ENCODE measurements at regions not wholly inside any gene's neighbourhood (a gene's known extent, or its start where the extent isn't known, plus 50 kb on each side); places are given as distances from the start of the nearest gene placed in this dataset.

GRCh38 chr12:77319166-77319565, 253.8 kb upstream of the E2F7 start:
- DNase-seq (no peak), ATAC-seq (no peak)
- Histone ChIP-seq H3K9me3 (no peaks in the 10 kb centered on the region), H3K4me3 (no peak overlapping the region), H3K27me3 (ENCODE audit: low read depth) (peaks cover 6% of the 10 kb centered on the region), H3K27ac (no peak overlapping the region), H3K36me3 (no peaks in the 10 kb centered on the region), H3K4me1 (no peaks in the 10 kb centered on the region)
- no peak for TF ChIP-seq CTCF (IDR thresholded peaks at IDR 0.05)
- intact Hi-C loops (cut with DNase I): no loop called here

- DNase-seq (no peak), ATAC-seq (no peak)
- H3K4me1 ChIP-seq: no peaks in the 10 kb centered on the region
- TF ChIP-seq CTCF (IDR thresholded peaks at IDR 0.05): no peak
- H3K27me3 ChIP-seq (ENCODE audit: low read depth): no peaks in the 10 kb centered on the region
- H3K27ac ChIP-seq: no peak overlapping the region
- no peaks in the 10 kb centered on the region for H3K36me3 ChIP-seq
- H3K4me3 ChIP-seq: no peak overlapping the region
- intact Hi-C loops (cut with DNase I): no loop called here
- no peaks in the 10 kb centered on the region for H3K9me3 ChIP-seq
These were observed 250.0 kb upstream of the E2F7 start for GRCh38 chr12:77315407-77315806.

- ATAC-seq (no peak), DNase-seq (no peak)
- H3K4me3 ChIP-seq: no peak overlapping the region
- no peaks in the 10 kb centered on the region for H3K27me3 ChIP-seq (ENCODE audit: low read depth)
- no peaks in the 10 kb centered on the region for H3K9me3 ChIP-seq
- intact Hi-C loops (cut with DNase I): no loop called here
- no peak for TF ChIP-seq CTCF (IDR thresholded peaks at IDR 0.05)
- no peaks in the 10 kb centered on the region for H3K4me1 ChIP-seq
- no peak overlapping the region for H3K27ac ChIP-seq
- H3K36me3 ChIP-seq: no peaks in the 10 kb centered on the region
These were observed 249.1 kb upstream of the E2F7 start for GRCh38 chr12:77314378-77315052.

- H3K36me3 ChIP-seq: no peaks in the 10 kb centered on the region
- ATAC-seq (no peak), DNase-seq (no peak)
- H3K4me1 ChIP-seq: no peaks in the 10 kb centered on the region
- H3K4me3 ChIP-seq: no peak overlapping the region
- no peak overlapping the region for H3K27ac ChIP-seq
- H3K9me3 ChIP-seq: no peaks in the 10 kb centered on the region
- intact Hi-C loops (cut with DNase I): no loop called here
- TF ChIP-seq CTCF (IDR thresholded peaks at IDR 0.05): no peak
- H3K27me3 ChIP-seq (ENCODE audit: low read depth): no peaks in the 10 kb centered on the region
These were observed 242.7 kb upstream of the E2F7 start for GRCh38 chr12:77308056-77308455.

- Histone ChIP-seq H3K27ac (no peak overlapping the region), H3K4me3 (no peak overlapping the region), H3K9me3 (no peaks in the 10 kb centered on the region), H3K36me3 (no peaks in the 10 kb centered on the region), H3K4me1 (no peaks in the 10 kb centered on the region), H3K27me3 (ENCODE audit: low read depth) (no peaks in the 10 kb centered on the region)
- intact Hi-C loops (cut with DNase I): no loop called here
- ATAC-seq (no peak), DNase-seq (no peak)
- TF ChIP-seq CTCF (IDR thresholded peaks at IDR 0.05): no peak
These were observed 235.4 kb upstream of the E2F7 start for GRCh38 chr12:77300811-77301210.

Data from lower lobe of right lung (tissue), 2 donors.